Neural cell (in vitro differentiated cells): ENCODE measurements at regions not wholly inside any gene's neighbourhood (a gene's known extent, or its start where the extent isn't known, plus 50 kb on each side); places are given as distances from the start of the nearest gene placed in this dataset.
"Not testable (repeated sequence)": the region's sequence is repeated elsewhere in the genome, so short reads cannot be mapped to it uniquely, and the experiment has no call there.

Source experiments
- CTCF ChIP-seq: fragments of 450-650 bp; IDR thresholded peaks from 2 replicates; pipeline ENCODE4 v1.5.1; 2014; ENCODE audit warnings: antibody characterized with exemption, mild to moderate bottlenecking, moderate library complexity; ENCODE audit not compliant: poor library complexity, severe bottlenecking
- EP300 ChIP-seq: fragments of 450-650 bp; conservative IDR thresholded peaks from 2 replicates; pipeline ENCODE4 v1.6.1; 2014; ENCODE audit warnings: antibody characterized with exemption, mild to moderate bottlenecking, moderate library complexity; ENCODE audit not compliant: poor library complexity, severe bottlenecking
- MXI1 ChIP-seq: fragments of 450-650 bp; conservative IDR thresholded peaks from 2 replicates; pipeline ENCODE4 v1.6.1; 2014; ENCODE audit warnings: antibody characterized with exemption, mild to moderate bottlenecking; ENCODE audit not compliant: poor library complexity, severe bottlenecking
- POLR2AphosphoS5 ChIP-seq: IDR thresholded peaks from 2 replicates; pipeline ENCODE4 v1.6.1; 2012
- REST ChIP-seq: IDR thresholded peaks from 2 replicates; pipeline ENCODE4 v1.6.1; 2012; ENCODE audit warnings: borderline replicate concordance

- not testable (repeated sequence) for TF ChIP-seq CTCF, POLR2AphosphoS5, EP300, MXI1, REST
Observed at GRCh38 chr2:87420954-87421353, 326.9 kb upstream of the PLGLB2 start.
